SK-N-MC (cell line): ENCODE measurements at regions not wholly inside any gene's neighbourhood (a gene's known extent, or its start where the extent isn't known, plus 50 kb on each side); places are given as distances from the start of the nearest gene placed in this dataset.

Source experiments
- EZH2 ChIP-seq: fragments of 200-600 bp; sonication (generic); IDR thresholded peaks from one replicate; pipeline ENCODE4 v1.6.1; 2017; ENCODE audit warnings: antibody characterized with exemption
- POLR2AphosphoS5 ChIP-seq: IDR thresholded peaks from 2 replicates; pipeline ENCODE4 v1.6.1; 2012; ENCODE audit warnings: mild to moderate bottlenecking, low read depth, low read length, borderline replicate concordance

GRCh38 chr2:19490846-19491435 is 132.5 kb upstream of the OSR1 start:
- TF ChIP-seq POLR2AphosphoS5 (no peak), EZH2 (no peak)
